Stimulated activated CD4-positive, alpha-beta T cell treated with anti-CD3 and anti-CD28 coated beads, TNF-alpha, amount 100 ng/mL, for 1 hour (primary cell): ENCODE measurements at regions not wholly inside any gene's neighbourhood (a gene's known extent, or its start where the extent isn't known, plus 50 kb on each side); places are given as distances from the start of the nearest gene placed in this dataset.

Source experiments
- DNase-seq, 3 donors: peaks; one replicate each; pipeline ENCODE4 v3.0.0-alpha.2; 2020; ENCODE audit warnings: low read depth in 3 of 3, low spot score in 1 of 3

DNA sequence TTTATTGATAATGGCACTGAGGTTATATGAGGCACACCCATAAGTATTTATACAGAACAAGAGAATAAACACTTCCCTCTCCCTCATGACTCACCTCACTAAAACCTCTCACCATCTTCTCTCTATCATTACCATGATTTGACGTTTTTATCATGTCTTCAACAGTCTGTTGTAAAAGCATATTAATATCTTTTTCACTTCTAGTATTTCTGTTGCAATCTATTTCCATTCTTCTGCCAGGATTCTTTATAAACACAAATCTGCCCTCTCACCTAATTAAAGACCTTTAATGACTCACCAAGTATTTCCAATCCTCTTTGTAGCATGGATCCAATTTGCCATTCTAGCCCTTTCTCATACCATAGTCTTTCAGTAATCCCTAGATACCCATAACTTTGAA is 527.7 kb downstream of the SLC16A7 start:
- DNase-seq = no peak

DNA sequence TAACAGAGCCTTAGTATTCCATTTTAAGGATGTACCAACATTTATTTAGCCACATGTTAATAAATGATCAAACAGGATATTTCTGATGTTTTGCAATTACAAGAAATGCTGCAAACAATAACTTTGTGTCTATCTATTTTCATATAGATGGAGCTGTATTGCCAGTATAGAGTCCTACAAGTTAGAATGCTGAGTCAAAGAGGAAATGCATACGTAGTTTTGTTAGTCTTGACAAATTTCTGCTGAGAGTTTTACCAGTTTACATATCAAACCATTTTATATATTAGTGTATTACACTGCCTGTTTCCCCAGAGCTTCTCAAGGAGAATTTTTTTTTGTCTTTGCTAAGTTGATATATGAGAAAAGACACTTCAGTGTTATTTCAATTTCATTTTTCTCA is 541.7 kb downstream of the SLC16A7 start:
- no peak for DNase-seq

DNA sequence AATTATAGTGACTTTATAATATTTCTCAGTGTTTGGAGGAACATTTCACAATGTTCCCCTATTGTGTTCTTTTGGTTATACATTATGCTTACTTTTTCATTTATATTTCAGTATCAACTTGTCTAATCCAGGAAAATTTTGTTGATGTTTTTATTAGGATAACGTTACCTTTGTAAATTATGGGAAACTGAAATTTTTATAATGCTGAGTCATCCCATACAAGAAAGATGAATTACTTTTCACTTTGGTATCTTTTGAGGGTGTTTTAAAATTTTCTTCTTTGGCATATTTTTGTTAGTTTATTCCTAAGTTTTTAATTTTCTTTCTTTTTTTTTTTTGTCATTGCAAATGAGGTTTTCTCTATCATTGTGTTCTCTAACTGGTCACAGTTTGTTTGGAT is 542.7 kb downstream of the SLC16A7 start:
- DNase-seq = no peak

DNA sequence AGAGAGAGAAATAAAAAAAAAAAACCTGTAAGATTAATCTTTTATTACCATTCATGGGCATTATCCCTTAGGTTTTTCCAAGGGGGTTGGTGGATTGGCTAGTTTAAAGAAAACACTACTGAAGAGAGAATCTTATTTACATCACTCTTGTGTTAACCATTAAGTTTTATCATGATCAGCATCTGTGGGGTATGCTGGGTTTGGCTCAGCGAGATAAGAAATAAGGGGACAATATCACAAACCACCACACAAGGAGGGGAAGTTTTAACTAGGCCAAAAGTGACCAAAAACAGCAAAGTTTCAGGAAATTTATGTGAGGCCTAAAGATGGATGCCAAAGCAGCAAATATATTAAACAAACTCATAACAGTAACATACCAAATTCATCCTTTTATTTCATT is 548.6 kb downstream of the SLC16A7 start:
- no peak for DNase-seq

DNA sequence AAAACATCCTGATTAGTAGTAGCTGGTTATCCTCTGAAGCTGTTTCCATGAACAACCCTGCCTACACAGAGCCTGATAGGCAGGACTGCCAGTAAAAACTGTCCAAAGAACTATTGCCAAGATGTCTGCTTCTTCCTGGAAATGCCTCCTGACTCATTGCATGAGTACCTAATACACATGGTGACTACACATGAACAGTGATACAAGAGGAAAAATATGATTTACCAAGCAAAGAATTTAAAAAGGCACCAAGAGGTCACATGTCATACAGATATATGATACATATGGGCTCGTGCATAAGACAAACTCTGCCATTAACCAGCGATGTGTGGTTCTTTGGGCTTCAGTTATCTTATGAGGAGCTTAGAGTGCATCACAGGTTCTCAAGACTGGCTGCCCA is 552.3 kb downstream of the SLC16A7 start:
- no peak for DNase-seq

DNA sequence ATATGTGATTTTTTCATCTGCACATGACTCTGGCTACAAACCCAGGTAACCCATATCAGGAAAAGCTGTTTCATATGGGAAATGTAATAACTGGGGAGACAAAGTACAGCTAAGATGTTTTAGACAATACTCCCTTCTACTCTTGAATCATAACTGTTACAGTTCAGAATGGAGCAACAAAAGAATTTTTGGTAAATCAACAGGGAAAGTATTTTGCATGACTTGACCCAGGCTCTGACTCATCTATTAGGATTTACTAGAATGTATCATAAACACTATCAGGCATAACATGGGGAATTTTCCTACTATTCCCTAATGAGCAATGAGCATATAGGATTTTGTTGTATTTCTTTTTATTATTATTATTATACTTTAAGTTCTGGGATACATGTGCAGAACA is 553.0 kb downstream of the SLC16A7 start:
- no peak for DNase-seq

DNA sequence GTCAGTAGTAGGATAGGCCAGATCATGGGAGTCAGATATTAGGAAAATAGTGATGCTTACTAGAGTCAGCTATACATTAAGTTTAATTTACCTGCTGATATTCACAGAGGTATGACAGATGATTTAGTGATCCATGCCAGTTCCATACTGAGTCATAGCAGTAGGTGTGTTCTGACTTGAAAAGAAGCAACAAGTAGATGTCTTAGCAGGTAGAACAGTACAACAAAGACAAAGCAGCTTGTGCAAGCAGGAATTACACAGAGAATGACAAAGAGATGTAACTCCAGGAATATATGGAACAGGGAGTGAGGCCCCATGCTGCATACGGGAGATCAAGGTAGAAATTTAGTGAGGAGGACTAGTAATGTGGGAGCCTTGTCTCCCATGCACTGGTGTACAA is 556.9 kb downstream of the SLC16A7 start:
- DNase-seq = no peak

DNA sequence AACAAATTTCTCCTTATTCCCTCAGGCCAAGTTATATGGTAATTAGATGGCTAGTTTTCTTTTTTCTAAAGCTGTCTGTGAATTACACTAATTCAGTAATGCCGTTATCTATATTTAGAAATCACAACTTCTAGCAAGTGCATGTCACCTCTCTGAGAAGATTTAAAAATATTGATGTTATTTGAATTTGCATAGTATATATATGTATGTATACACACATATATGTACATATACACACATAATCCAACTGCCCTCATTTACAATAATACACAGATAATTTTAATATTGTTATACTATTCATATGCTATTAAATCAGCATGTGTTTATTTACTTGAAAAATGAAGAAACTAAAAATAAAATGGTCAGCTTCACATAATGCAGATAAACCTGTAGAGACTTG is 563.9 kb downstream of the SLC16A7 start:
- no peak for DNase-seq

DNA sequence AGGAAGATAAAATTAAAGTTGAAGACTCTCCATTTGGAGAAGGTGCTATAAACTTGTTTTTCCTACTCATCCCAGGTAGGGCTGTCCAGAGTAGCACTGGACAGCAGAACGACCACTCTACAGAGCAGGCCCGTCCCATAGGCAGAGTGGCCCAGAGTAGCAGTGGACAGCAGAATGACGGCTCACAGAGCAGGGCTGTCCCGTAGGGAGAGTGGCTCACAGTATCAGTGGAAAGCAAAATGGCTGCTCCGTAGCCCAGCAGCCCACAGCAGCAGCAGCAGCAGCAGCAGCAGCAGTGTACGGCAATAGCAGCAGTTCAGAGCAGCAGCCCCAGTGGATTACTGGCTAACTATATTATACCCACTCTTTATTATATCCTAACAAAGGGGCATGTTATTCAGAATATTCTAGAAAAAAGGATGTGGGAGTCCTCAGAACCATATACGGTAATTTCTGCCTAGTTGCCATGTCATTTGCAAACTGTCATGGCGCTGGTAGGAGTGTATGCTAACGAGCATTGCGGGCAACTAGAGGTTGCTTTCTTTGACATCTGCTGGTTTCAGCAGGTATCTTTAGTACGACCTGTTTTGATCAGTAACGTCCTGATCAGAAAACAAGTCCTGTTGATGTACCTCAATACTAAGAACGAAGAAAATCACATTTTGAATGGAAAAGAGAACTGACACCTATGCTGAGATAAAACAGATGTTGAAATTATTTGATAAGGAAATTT is 567.3 kb downstream of the SLC16A7 start:
- no peak for DNase-seq

DNA sequence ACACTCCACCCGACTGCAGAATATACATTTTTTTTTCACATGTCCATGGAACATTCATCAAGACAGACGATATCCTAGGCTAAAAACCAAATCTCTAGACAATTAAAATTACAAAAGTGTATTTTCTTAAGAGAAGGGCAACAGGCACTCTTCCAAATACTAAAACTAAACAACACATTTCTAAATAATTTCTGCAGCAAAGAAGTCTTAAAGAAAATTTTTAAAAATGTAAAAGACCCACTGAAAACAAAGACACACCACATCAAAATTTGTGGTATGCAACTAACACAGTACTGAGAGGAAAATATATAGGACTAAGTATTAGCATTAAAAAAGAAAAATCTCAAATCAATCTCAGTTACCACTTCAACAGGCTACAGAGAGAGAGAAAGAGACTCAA is 570.0 kb downstream of the SLC16A7 start:
- no peak for DNase-seq

DNA sequence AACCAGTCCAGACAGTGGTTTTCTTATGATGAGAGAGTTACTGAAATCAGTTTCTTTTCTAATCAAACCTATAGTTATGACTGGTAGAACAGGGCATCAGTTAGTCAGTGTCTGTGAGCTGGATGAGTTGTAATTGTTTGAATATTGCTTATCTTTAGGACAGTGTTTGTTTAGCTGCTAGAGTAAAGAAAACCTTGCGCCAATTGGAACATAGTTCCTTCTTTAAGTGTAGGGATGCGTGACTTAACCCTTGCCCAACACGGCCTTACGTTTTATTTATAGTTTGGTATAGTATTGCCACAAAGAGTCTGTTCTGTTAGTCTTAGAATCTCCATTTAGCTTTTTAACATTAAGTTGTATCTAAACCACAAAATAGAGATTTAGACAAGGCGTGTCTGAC is 572.6 kb downstream of the SLC16A7 start:
- no peak for DNase-seq

DNA sequence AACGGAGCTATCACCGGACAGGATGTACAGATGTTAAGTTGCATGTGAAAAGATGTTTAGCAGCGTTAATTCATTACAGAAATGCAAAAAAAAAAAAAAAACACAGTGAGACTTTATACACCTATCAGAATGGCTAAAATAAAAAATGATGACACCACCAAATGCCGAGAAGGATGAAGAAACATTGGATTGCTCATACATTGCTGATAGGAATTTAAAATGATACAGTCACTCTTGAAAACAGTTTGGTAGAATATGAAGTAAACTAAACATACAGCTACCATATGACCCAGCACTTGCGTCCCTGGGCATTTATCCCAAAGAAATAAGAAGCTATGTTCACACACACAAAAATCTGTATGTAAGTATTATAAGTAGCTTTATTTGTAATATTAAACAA is 574.1 kb downstream of the SLC16A7 start:
- DNase-seq = no peak

DNA sequence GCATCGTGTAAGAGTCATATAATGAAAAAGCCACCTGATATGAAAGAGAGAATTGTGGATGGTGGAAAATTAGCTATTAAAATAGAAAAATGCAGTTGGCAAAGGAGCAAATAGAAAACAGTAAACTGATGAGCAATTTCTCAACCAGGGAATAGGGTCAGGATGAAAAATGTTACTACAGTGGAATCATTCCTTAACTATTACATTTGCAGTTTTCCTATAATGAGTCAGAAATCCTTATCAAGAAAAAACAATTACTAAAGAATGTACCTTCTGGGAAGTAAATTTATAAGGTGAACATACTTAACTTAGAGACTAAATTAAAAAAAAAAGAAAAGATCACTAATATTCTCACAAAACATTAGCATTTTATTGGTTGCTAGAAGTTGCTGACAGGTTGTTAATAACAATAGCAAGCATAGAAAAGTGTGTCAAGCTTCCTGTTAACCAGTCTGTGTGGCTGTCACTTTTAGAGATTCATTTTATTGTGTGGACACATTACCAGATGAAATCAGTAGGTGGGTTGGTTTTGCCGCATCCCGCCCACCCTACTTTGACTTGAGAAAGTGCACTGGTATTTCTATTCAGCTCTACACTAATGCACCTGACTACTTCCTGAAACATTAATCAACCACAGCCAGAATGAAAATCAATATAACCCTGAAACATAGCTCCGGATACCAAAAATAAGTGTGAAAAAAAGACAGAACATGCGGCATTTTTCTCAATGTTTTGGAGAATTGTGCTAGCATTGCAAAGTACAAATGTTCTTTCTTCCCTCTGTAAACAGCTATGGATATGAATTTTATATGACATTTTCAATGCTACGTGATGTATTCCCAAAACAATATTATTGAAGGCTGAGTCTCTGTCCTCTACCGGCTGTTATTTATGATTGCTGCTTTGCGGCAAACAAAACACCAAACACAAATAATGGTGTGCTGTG is 576.7 kb downstream of the SLC16A7 start:
- no peak for DNase-seq

DNA sequence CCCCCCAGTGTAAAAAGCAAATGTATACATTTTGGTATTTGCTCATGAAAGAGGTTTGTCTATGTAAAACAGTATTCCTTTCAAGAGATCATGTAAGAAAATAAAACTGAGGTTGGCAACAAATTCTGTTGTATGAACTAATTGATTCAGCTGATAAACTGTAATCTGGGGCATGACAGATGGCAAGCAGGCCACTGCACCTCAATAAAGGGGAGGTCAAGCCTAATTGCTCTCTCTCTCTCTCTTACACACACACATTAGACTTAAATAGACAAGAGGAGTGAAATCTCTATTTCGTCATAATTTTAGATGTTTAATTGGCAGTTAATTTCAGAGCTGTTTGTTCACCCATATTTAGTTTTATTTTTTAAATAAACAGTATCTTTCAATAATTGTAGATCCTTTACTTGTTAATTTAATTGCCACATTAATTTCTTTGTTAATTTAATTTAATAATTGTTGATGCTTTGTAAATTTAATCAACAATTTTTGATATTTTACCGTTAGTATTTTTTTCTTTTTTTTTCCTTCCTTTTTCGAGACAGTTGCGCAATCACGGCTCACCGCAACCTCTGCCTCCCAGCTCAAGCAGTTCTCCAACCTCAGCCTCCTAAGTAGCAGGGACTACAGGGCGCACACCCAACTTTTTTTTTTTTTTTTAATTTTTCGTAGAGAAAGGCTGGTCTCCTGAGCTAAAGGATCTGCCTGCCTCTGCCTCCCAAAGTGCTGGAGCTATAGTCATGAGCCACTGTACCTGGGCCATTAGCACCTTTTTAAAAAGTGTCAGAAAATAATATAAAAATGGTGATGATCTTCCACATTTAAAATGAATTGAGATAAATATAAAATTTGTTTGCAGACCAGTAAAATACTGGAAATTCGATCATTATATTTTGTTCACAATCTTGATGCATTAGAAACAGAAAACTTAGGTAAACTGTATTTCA is 577.7 kb downstream of the SLC16A7 start:
- DNase-seq = no peak

DNA sequence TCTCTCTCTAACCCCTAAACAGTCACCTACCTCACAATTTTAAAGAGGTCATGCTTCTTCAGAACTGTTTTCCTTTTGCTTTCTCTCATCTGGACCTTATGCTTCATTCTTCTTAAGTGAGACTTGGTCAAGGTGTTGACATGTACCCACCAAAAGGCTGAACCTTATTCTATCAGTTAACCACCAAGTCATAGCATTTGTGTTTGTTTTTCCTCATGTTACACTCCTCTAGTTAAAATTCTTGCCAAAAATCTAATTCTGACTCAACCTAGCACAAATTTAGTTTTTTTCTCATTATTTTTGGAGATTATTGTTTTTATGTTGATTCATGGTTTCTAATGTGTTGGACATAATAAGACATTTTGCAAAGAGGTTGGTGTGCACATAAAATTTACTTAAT is 578.6 kb downstream of the SLC16A7 start:
- no peak for DNase-seq

DNA sequence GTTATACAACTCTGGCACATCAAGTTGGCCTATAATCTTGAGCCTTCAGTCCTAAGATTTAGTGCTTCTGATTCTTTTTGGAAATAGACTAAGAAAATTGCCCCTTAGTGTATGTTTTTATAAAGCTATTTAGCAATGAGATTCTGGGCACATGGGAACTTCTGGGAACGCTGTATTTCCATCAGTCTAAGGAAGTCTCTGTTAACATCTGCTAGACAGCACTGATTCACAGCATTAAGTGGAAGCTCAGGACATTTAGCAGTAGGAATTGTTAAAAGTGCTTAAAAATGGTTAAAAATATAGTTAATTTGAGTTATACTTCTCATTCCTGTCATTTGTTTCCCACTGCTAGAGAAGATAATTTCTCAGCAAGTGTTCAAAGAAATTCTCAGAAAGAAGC is 579.1 kb downstream of the SLC16A7 start:
- no peak for DNase-seq

DNA sequence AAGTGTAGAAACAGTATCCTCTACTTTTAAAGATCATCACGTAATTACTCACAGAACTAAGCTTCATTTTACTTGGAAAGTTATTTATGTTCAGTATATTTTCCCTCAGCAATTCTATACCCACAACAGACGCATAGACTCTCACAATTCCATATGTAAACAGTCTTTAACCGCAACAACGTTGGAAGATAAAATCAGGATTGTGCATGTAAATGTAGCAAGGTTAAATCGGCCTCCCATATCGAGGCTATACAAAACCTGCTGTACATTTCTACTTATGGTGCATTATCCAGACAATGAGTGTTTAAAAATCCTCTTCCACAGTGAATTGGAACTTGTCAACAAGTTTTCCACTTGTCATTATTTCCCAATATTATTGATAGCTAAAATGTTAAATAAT is 581.1 kb downstream of the SLC16A7 start:
- no peak for DNase-seq

DNA sequence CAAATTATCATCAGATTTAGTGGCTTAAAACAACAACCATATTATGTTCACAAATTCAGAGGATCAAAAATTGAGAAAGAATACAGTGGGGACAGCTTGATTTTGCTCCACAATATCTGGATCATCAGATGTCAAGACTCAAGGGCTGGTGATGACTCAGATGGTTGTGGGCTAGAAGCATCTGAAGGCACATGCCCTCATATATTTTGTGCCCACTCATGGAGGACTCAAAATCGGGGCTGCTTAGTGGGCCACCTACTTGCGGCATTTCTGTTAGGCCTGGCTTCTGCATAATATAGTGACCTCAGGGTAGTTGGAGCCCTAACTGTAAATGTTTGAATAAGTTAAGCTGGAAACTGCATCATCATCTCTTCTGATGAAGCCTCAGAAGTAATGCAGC is 584.5 kb downstream of the SLC16A7 start:
- DNase-seq = no peak

DNA sequence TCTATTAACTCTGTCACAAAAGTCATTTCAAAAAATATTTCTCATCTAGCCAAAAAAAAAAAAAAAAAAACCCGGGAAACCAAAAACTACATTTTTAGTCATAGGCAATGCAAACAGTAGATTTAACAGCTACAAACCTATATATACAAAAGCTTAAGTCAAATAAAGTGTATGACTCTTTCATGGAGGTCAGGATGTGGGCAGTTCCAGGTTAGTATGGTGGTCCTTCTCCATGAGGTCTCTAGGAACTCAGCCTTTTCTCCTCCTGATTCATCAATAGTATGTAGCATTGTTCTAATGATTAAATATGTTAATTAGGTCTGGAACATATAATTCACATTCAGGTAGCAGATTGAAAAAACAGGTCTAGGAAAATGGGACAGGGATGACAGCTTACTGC is 586.5 kb downstream of the SLC16A7 start:
- no peak for DNase-seq

DNA sequence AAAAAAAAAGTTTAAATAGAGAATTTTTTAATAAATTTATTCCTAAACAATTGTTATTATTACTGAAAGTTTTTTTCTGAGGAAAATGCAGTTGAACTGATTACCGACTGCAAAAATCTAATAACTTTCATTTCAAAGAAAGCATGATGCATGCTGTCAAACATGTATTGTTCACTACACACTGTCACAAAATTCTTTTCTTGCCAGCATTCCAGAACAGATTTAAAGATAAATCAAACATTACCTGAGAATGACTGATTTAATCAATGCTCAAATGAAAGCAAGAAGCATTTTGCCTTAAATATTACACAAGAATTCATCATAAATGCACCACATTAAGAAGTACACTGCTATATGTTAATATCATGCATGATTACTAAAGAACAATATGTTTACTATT is 588.3 kb downstream of the SLC16A7 start:
- no peak for DNase-seq

DNA sequence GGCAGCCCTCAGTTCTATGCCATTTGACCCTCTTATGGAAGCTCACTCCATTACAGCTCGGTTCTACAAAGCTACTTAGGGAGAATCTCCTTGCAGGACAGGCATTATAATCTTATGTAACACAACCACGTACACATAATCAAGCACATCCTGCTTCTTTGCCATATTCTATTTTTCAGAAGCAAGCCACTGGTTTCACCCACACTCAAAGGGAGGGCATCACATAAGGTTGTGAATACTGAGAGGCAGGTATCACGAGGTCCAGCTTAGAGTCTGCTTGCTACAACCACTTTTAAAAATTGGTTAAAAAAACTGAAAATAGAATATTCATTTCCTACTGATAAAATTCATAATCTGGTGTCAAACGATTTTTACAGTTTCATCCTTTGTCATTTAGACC is 589.2 kb downstream of the SLC16A7 start:
- no peak for DNase-seq
